SU-DHL-6 (cell line): ENCODE measurements at regions not wholly inside any gene's neighbourhood (a gene's known extent, or its start where the extent isn't known, plus 50 kb on each side); places are given as distances from the start of the nearest gene placed in this dataset.

ENCODE experiments used
- H2AFZ ChIP-seq: fragments of 200-600 bp; sonication (generic); 2 replicates; pipeline ENCODE4 v1.6.1; 2014; ENCODE audit warnings: low read depth, mild to moderate bottlenecking, moderate library complexity, mixed read lengths, antibody characterized with exemption, low read length; ENCODE audit not compliant: severe bottlenecking
- H3F3A ChIP-seq: fragments of 200-600 bp; shearing (Covaris generic); 2 replicates; pipeline ENCODE4 v1.6.0; 2016; ENCODE audit warnings: antibody characterized with exemption, mild to moderate bottlenecking; ENCODE audit not compliant: insufficient read depth
- H3K27ac ChIP-seq: fragments of 200-600 bp; sonication (generic); 2 replicates; pipeline ENCODE4 v1.5.1; 2016; ENCODE audit warnings: low read depth, mild to moderate bottlenecking, low read length, moderate library complexity, mixed read lengths
- H3K27me3 ChIP-seq: fragments of 200-600 bp; sonication (generic), shearing (Covaris generic); 2 replicates; pipeline ENCODE4 v1.6.0; 2014; ENCODE audit warnings: mild to moderate bottlenecking, low read length
- H3K36me3 ChIP-seq: fragments of 200-600 bp; sonication (generic); 2 replicates; pipeline ENCODE4 v1.6.1; 2014; ENCODE audit warnings: mild to moderate bottlenecking, low read length, mixed read lengths
- H3K4me2 ChIP-seq: fragments of 300-600, 200-600 bp; shearing (Covaris generic), sonication (generic); 2 replicates; pipeline ENCODE4 v1.6.0; 2014; ENCODE audit warnings: low read length, low read depth, mild to moderate bottlenecking; ENCODE audit not compliant: poor library complexity, severe bottlenecking
- H3K4me3 ChIP-seq: fragments of 200-600 bp; sonication (generic); 2 replicates; pipeline ENCODE4 v1.5.1; 2014; ENCODE audit warnings: antibody characterized with exemption, low read length, mild to moderate bottlenecking, mixed read lengths; ENCODE audit not compliant: insufficient read depth, poor library complexity, severe bottlenecking
- H3K79me2 ChIP-seq: fragments of 200-600 bp; sonication (generic); 2 replicates; pipeline ENCODE4 v1.6.1; 2014; ENCODE audit warnings: mild to moderate bottlenecking, low read length, moderate library complexity; ENCODE audit not compliant: insufficient read depth
- H3K9ac ChIP-seq: fragments of 200-600 bp; sonication (generic); 2 replicates; pipeline ENCODE4 v1.7.0; 2014; ENCODE audit warnings: mild to moderate bottlenecking, low read length
- H3K9me2 ChIP-seq: fragments of 200-600 bp; sonication (generic); replicated peaks from 2 replicates; pipeline ENCODE4 v1.6.1; 2014; ENCODE audit warnings: low read length; ENCODE audit not compliant: insufficient read depth
- H3K9me3 ChIP-seq: fragments of 200-600 bp; sonication (generic); 2 replicates; pipeline ENCODE4 v1.6.1; 2014; ENCODE audit warnings: low read length, mixed read lengths; ENCODE audit not compliant: insufficient read depth
- H4K20me1 ChIP-seq: fragments of 200-600 bp; sonication (generic); 2 replicates; pipeline ENCODE4 v1.6.1; 2014; ENCODE audit warnings: low read depth, mild to moderate bottlenecking, antibody characterized with exemption, low read length, moderate library complexity, mixed read lengths
- EZH2phosphoT487 ChIP-seq: fragments of 200-600 bp; sonication (generic), shearing (Covaris generic); conservative IDR thresholded peaks from 2 replicates; pipeline ENCODE4 v1.6.1; 2018; ENCODE audit warnings: mild to moderate bottlenecking, antibody characterized with exemption, low read length, moderate library complexity, mixed read lengths
- TF ChIP-seq, protein P1 (sequence below): fragments of 200-600 bp; sonication (generic); IDR thresholded peaks from one replicate; pipeline ENCODE4 v1.5.1; 2017; ENCODE audit warnings: antibody characterized with exemption, mild to moderate bottlenecking, low read length, moderate library complexity; ENCODE audit not compliant: insufficient read depth, poor library complexity, severe bottlenecking

GRCh38 chr10:5268743-5269142, 72.1 kb downstream of the AKR1C4 start:
- H3K27ac ChIP-seq: no peak overlapping the region
- no peaks in the 10 kb centered on the region for H3K36me3 ChIP-seq
- H4K20me1 ChIP-seq: no peaks in the 10 kb centered on the region
- H2AFZ ChIP-seq: no peak overlapping the region
- no peak overlapping the region for H3K9ac ChIP-seq
- no peaks in the 10 kb centered on the region for H3K9me3 ChIP-seq
- H3K4me2 ChIP-seq: no peak overlapping the region
- H3K27me3 ChIP-seq: no peaks in the 10 kb centered on the region
- H3K9me2 ChIP-seq: no peaks in the 10 kb centered on the region
- no peaks in the 10 kb centered on the region for H3K79me2 ChIP-seq
- H3K4me3 ChIP-seq: no peak overlapping the region
- TF ChIP-seq, protein P1, sequence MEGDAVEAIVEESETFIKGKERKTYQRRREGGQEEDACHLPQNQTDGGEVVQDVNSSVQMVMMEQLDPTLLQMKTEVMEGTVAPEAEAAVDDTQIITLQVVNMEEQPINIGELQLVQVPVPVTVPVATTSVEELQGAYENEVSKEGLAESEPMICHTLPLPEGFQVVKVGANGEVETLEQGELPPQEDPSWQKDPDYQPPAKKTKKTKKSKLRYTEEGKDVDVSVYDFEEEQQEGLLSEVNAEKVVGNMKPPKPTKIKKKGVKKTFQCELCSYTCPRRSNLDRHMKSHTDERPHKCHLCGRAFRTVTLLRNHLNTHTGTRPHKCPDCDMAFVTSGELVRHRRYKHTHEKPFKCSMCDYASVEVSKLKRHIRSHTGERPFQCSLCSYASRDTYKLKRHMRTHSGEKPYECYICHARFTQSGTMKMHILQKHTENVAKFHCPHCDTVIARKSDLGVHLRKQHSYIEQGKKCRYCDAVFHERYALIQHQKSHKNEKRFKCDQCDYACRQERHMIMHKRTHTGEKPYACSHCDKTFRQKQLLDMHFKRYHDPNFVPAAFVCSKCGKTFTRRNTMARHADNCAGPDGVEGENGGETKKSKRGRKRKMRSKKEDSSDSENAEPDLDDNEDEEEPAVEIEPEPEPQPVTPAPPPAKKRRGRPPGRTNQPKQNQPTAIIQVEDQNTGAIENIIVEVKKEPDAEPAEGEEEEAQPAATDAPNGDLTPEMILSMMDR: no peak
- no peak for TF ChIP-seq EZH2phosphoT487
- H3F3A ChIP-seq: no peaks in the 10 kb centered on the region

GRCh38 chr10:5269791-5270190, 73.2 kb downstream of the AKR1C4 start:
- Histone ChIP-seq H3K9me3 (no peaks in the 10 kb centered on the region), H3F3A (no peaks in the 10 kb centered on the region)

GRCh38 chr10:5271526-5271925, 74.9 kb downstream of the AKR1C4 start:
- Histone ChIP-seq H4K20me1 (no peaks in the 10 kb centered on the region), H2AFZ (no peak overlapping the region), H3K4me3 (no peak overlapping the region), H3K36me3 (no peaks in the 10 kb centered on the region), H3F3A (no peaks in the 10 kb centered on the region), H3K4me2 (no peak overlapping the region), H3K9me2 (no peaks in the 10 kb centered on the region), H3K27ac (no peak overlapping the region), H3K27me3 (no peaks in the 10 kb centered on the region), H3K79me2 (no peaks in the 10 kb centered on the region), H3K9ac (no peak overlapping the region), H3K9me3 (no peaks in the 10 kb centered on the region)
- no peak for TF ChIP-seq EZH2phosphoT487
- TF ChIP-seq, protein P1: no peak

More at GRCh38 chr10:5269791-5270190, 73.2 kb downstream of the AKR1C4 start:
- H4K20me1 ChIP-seq: no peaks in the 10 kb centered on the region
- no peaks in the 10 kb centered on the region for H3K36me3 ChIP-seq
- no peak overlapping the region for H3K9ac ChIP-seq
- H2AFZ ChIP-seq: no peak overlapping the region
- H3K27me3 ChIP-seq: no peaks in the 10 kb centered on the region
- TF ChIP-seq, protein P1: no peak
- no peak for TF ChIP-seq EZH2phosphoT487
- H3K27ac ChIP-seq: no peak overlapping the region
- H3K79me2 ChIP-seq: no peaks in the 10 kb centered on the region
- no peak overlapping the region for H3K4me2 ChIP-seq
- H3K4me3 ChIP-seq: no peak overlapping the region
- no peaks in the 10 kb centered on the region for H3K9me2 ChIP-seq
